ENCODE measurements at regions not wholly inside any gene's neighbourhood (a gene's known extent, or its start where the extent isn't known, plus 50 kb on each side); places are given as distances from the start of the nearest gene placed in this dataset.

DNA sequence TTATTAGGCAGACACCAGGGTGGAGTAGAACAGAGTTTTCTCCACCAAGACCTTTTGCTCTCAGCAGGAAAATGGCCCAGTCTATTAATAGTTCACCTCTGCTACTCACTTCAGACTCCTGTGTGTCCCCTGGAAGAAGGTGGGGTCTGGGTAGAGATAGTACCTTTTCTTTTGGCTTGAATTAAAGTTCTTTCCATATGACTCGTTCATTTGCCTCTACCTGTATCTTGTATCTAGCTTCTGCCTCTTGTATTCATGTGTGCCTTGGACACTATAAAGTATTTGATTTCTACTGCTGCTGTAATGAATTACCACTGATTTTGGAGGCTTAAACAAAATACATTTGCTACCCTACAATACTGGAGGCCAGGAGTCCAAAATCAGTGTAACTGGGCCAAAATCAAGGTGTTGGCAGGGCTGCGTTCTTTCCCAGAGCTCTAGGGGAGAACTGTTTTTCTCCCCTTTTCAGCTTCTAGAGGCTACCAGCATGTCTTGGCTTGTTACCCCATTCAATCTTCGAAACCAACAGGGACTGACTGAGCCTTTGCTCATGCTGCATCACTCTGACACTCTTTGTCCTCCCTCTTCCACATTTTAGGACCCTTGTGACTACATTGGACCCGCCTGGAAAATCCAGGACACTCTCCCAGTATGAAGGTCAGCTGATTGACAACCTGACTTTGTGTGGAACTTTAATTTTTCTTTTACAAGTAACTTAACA lies 155.6 kb upstream of the PRSS58 start:
- Histone ChIP-seq H3K9me3 (ENCODE audit: low read depth, low read length) (no peaks in the 10 kb centered on the region), H3K36me3 (ENCODE audit: insufficient read depth, low read length) (no peaks in the 10 kb centered on the region), H3K27ac (no peak overlapping the region), H3K4me3 (no peak overlapping the region), H3K9ac (ENCODE audit: insufficient read length) (no peak overlapping the region)
- no peak for DNase-seq (ENCODE audit: low read depth, low spot score)
- TF ChIP-seq POLR2AphosphoS5 (IDR thresholded peaks at IDR 0.05; ENCODE audit: borderline replicate concordance, low read depth, low read length) (no peak), FOXP2 (optimal IDR thresholded peaks at IDR 0.05; ENCODE audit: control extremely low read depth, extremely low read length, insufficient read depth) (no peak), EZH2 (IDR thresholded peaks at IDR 0.05) (no peak)

DNA sequence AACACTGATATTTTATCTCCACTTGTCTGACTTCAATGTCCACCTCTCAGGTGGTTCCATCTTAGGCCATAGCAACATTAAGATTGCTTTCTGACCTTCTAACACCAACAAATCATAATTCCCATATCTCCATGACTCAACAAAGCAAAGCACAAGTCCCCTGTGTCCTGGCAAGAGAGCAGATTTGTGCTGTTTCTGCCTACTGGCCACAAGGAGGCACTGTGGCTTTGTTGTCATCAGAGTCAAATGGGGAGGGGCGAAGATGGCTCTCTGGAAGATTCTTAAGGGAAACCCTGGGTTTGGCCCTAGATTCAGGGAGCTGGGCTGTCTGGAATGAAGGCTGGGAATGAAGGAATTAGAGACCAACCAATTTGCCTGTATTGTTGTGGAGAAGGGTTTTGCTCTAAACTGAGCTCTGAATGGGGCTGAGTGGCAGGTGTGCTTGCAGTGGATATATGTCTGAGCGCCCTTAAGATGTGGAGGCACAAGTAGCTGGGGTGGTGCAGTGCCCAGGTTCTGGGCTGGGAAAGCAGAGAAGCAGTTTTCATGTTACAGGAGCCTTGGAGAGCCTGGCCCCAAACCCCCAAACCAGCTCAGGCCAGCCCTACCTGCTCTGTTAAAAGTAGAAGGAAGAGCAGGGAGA lies 154.8 kb upstream of the PRSS58 start:
- no peaks in the 10 kb centered on the region for H3K36me3 ChIP-seq (ENCODE audit: insufficient read depth, low read length)
- no peak overlapping the region for H3K4me3 ChIP-seq
- no peak overlapping the region for H3K9ac ChIP-seq (ENCODE audit: insufficient read length)
- no peaks in the 10 kb centered on the region for H3K9me3 ChIP-seq (ENCODE audit: low read depth, low read length)
- no peak for DNase-seq (ENCODE audit: low read depth, low spot score)
- TF ChIP-seq EZH2 (IDR thresholded peaks at IDR 0.05), result no peak
- TF ChIP-seq FOXP2 (optimal IDR thresholded peaks at IDR 0.05; ENCODE audit: control extremely low read depth, extremely low read length, insufficient read depth), result no peak
- TF ChIP-seq POLR2AphosphoS5 (IDR thresholded peaks at IDR 0.05; ENCODE audit: borderline replicate concordance, low read depth, low read length), result no peak
- no peak overlapping the region for H3K27ac ChIP-seq

DNA sequence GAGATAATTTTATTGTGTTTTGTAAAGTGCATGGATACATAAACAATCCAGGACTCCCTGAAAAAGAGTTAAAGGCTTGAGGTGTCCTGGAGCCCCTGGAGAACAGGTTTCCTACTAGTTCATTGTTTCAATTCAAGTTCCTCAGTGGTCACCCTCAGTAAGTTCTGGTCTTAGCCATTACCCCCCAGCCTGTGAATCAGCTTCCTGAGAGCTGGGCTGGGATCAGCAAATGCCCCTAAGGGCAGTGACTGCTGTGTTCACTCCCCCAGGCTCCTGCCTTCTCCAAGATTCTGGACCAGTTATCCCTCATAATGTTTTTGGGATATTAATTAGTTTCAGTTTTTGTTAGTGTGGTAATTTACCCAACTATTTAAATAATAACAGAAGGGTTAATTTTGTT lies 151.6 kb upstream of the PRSS58 start:
- Histone ChIP-seq H3K27ac (no peak overlapping the region), H3K9ac (ENCODE audit: insufficient read length) (no peak overlapping the region), H3K36me3 (ENCODE audit: insufficient read depth, low read length) (no peaks in the 10 kb centered on the region), H3K4me3 (no peak overlapping the region), H3K9me3 (ENCODE audit: low read depth, low read length) (no peaks in the 10 kb centered on the region)
- DNase-seq (ENCODE audit: low read depth, low spot score), result no peak
- TF ChIP-seq FOXP2 (optimal IDR thresholded peaks at IDR 0.05; ENCODE audit: control extremely low read depth, extremely low read length, insufficient read depth) (no peak), POLR2AphosphoS5 (IDR thresholded peaks at IDR 0.05; ENCODE audit: borderline replicate concordance, low read depth, low read length) (no peak), EZH2 (IDR thresholded peaks at IDR 0.05) (no peak)

DNA sequence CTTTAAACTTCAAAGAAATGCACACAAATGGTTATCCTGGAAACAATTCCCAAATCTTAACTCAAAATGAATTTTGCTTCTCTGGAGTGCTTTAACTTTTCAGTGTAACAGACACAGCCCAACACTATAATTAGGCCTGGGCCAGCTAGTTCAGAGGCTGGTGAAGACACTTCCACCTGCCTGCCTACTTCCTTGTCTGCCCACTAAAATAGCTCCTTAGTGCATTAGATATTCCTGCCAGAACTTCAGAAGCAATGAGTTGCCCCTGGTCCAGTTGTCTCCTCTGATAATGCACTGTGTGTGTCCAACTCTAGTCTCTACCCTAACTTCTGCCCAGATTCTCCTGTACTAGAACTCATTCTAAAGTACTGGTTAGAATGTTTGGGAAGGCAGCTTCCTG lies 150.9 kb upstream of the PRSS58 start:
- no peak overlapping the region for H3K9ac ChIP-seq (ENCODE audit: insufficient read length)
- no peak overlapping the region for H3K4me3 ChIP-seq
- no peak for DNase-seq (ENCODE audit: low read depth, low spot score)
- no peaks in the 10 kb centered on the region for H3K9me3 ChIP-seq (ENCODE audit: low read depth, low read length)
- TF ChIP-seq POLR2AphosphoS5 (IDR thresholded peaks at IDR 0.05; ENCODE audit: borderline replicate concordance, low read depth, low read length), result no peak
- no peak for TF ChIP-seq FOXP2 (optimal IDR thresholded peaks at IDR 0.05; ENCODE audit: control extremely low read depth, extremely low read length, insufficient read depth)
- no peak for TF ChIP-seq EZH2 (IDR thresholded peaks at IDR 0.05)
- no peaks in the 10 kb centered on the region for H3K36me3 ChIP-seq (ENCODE audit: insufficient read depth, low read length)
- H3K27ac ChIP-seq, result no peak overlapping the region

DNA sequence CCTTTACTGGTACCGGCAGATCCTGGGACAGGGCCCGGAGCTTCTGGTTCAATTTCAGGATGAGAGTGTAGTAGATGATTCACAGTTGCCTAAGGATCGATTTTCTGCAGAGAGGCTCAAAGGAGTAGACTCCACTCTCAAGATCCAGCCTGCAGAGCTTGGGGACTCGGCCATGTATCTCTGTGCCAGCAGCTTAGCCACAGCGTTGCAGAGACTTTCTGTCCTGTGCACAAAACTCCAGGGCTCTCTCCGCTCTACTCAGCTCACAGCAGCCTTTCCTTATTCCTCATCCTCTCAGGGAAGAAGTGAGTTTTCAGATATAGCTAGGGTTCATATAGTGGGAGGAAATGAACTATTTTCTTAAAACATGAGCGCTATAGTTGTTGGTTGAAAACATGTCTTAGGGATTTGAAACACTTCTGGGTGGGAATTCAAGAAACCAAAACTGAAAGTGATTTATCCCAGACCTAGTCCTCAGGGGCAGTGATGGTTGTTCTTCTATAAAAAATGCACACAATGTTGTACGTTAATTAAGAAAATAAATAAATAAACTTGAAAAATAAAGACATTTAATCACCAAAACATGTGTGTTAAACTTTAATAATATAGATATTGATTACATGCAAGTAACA lies 150.2 kb upstream of the PRSS58 start:
- Histone ChIP-seq H3K4me3 (no peak overlapping the region), H3K27ac (no peak overlapping the region), H3K9ac (ENCODE audit: insufficient read length) (no peak overlapping the region), H3K9me3 (ENCODE audit: low read depth, low read length) (no peaks in the 10 kb centered on the region), H3K36me3 (ENCODE audit: insufficient read depth, low read length) (no peaks in the 10 kb centered on the region)
- DNase-seq (ENCODE audit: low read depth, low spot score), result no peak
- TF ChIP-seq POLR2AphosphoS5 (IDR thresholded peaks at IDR 0.05; ENCODE audit: borderline replicate concordance, low read depth, low read length) (no peak), EZH2 (IDR thresholded peaks at IDR 0.05) (no peak), FOXP2 (optimal IDR thresholded peaks at IDR 0.05; ENCODE audit: control extremely low read depth, extremely low read length, insufficient read depth) (no peak)

DNA sequence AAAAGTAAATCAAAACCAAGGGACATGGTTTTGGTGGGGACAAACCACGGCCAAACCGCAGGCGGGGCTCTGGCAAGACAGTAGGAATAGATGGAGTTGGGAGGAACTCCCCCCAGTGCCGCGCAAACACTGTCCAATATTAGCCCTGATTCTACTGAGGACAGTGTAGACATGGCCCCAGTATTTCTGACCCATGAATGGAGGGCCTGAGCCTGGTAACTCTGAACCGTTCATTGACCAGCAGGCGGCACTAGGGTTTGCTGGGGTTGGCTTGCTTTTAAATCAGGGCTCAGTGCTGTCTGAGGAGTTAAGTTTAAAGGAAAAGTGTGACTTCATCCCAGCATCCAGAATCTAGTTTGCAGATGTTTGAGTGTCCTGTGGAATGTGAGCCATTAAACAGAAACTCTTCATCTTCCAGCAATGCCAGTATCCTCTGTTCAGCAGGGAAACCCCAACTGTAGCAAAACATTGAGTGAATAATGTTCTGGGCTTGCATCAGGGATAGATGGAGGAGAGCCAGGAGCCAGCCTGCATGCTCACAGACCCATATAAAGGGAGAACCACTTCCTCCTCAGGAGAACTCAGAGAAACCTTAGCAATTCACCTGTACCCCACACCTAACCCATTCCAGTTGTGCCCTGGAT lies 147.4 kb upstream of the PRSS58 start:
- H3K9me3 ChIP-seq (ENCODE audit: low read depth, low read length), result no peaks in the 10 kb centered on the region
- H3K4me3 ChIP-seq, result no peak overlapping the region
- no peak overlapping the region for H3K27ac ChIP-seq
- H3K36me3 ChIP-seq (ENCODE audit: insufficient read depth, low read length), result no peaks in the 10 kb centered on the region
- no peak for DNase-seq (ENCODE audit: low read depth, low spot score)
- TF ChIP-seq POLR2AphosphoS5 (IDR thresholded peaks at IDR 0.05; ENCODE audit: borderline replicate concordance, low read depth, low read length) (no peak), EZH2 (IDR thresholded peaks at IDR 0.05) (no peak), FOXP2 (optimal IDR thresholded peaks at IDR 0.05; ENCODE audit: control extremely low read depth, extremely low read length, insufficient read depth) (no peak)
- H3K9ac ChIP-seq (ENCODE audit: insufficient read length), result no peak overlapping the region

DNA sequence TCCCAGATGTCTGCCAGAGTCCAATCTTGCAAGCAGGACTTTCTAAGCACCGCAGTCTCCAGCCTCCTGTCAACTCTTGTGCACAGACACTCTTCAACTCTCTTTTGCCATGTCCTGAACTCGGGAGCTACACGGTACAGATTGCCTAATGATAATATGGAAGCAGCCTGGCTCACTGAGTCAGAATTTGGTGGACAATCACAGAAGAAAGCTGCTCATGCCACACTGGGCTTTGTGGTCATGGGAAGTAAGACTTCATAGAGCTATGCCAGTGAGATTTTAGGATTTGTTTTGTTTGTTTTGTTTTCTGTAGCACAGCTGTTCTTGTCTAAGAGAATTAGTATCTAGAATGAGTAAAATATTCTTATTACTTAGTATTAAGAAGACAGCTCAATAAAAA lies 144.1 kb upstream of the PRSS58 start:
- no peak for TF ChIP-seq POLR2AphosphoS5 (IDR thresholded peaks at IDR 0.05; ENCODE audit: borderline replicate concordance, low read depth, low read length)
- no peak for TF ChIP-seq FOXP2 (optimal IDR thresholded peaks at IDR 0.05; ENCODE audit: control extremely low read depth, extremely low read length, insufficient read depth)
- TF ChIP-seq EZH2 (IDR thresholded peaks at IDR 0.05), result no peak
- no peaks in the 10 kb centered on the region for H3K36me3 ChIP-seq (ENCODE audit: insufficient read depth, low read length)
- no peak overlapping the region for H3K27ac ChIP-seq
- no peak for DNase-seq (ENCODE audit: low read depth, low spot score)
- H3K4me3 ChIP-seq, result no peak overlapping the region
- H3K9me3 ChIP-seq (ENCODE audit: low read depth, low read length), result no peaks in the 10 kb centered on the region
- H3K9ac ChIP-seq (ENCODE audit: insufficient read length), result no peak overlapping the region

DNA sequence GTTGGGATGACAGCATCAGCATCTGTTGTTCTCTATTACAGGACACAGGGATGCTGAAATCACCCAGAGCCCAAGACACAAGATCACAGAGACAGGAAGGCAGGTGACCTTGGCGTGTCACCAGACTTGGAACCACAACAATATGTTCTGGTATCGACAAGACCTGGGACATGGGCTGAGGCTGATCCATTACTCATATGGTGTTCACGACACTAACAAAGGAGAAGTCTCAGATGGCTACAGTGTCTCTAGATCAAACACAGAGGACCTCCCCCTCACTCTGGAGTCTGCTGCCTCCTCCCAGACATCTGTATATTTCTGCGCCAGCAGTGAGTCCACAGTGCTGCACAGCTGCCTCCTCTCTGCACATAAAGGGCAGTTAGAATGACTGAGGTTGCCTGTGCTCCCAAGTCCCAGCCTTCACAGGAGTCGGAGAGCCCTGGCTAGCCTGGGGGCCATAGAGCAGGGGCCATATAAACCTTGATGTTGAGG lies 142.2 kb upstream of the PRSS58 start:
- no peaks in the 10 kb centered on the region for H3K36me3 ChIP-seq (ENCODE audit: insufficient read depth, low read length)
- no peak overlapping the region for H3K4me3 ChIP-seq
- no peaks in the 10 kb centered on the region for H3K9me3 ChIP-seq (ENCODE audit: low read depth, low read length)
- H3K27ac ChIP-seq, result no peak overlapping the region
- TF ChIP-seq FOXP2 (optimal IDR thresholded peaks at IDR 0.05; ENCODE audit: control extremely low read depth, extremely low read length, insufficient read depth) (no peak), EZH2 (IDR thresholded peaks at IDR 0.05) (no peak), POLR2AphosphoS5 (IDR thresholded peaks at IDR 0.05; ENCODE audit: borderline replicate concordance, low read depth, low read length) (no peak)
- no peak overlapping the region for H3K9ac ChIP-seq (ENCODE audit: insufficient read length)
- DNase-seq (ENCODE audit: low read depth, low spot score), result no peak

Data from SK-N-MC (cell line).